Fibroblast of skin of left biceps (primary cell): ENCODE measurements at regions not wholly inside any gene's neighbourhood (a gene's known extent, or its start where the extent isn't known, plus 50 kb on each side); places are given as distances from the start of the nearest gene placed in this dataset.

ENCODE experiments used
- DNase-seq, 2 experiments: peaks; one replicate each; pipeline ENCODE4 v3.0.0-alpha.2; 2013; ENCODE audit warnings: low read depth in 2 of 2

DNA sequence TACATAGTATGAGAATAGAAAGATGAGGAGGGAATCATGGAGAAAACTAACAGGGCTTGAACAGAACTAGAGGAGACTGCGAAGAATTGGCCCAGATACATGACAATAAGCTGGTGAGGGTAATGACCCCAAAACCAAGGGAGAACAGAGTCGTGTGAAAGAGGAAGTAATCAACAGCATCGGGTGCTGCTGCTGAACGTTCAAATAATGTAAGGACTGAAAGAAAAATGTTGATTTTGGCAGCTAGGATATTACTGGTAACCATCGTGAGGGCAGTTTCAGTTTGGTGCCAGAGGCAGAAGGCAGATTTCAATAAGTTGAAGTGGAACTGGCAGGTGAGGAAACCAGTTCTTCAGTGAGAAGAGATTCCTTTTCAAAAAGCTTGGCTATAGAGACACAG lies 66.8 kb upstream of the SMC2 start:
- DNase-seq, result no peak

DNA sequence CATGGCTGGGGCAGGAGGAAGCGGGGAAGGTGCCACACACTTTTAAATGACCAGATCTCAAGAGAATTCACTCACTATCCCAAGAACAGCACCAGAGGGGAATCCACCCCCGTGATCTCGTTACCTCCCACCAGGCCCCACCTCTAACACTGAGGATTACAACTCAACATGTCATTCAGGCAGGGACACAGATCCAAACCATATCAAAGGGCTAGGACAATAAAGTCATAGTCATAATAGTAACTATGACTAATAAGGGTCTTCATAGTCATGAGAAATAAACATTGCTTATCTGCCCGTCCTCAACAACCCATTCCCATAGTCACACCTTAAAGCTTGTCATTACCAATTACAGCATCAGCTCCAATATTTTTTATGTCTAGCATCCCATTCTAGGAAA lies 65.3 kb upstream of the SMC2 start:
- DNase-seq, result no peak
